ENCODE measurements at regions not wholly inside any gene's neighbourhood (a gene's known extent, or its start where the extent isn't known, plus 50 kb on each side); places are given as distances from the start of the nearest gene placed in this dataset.

DNA sequence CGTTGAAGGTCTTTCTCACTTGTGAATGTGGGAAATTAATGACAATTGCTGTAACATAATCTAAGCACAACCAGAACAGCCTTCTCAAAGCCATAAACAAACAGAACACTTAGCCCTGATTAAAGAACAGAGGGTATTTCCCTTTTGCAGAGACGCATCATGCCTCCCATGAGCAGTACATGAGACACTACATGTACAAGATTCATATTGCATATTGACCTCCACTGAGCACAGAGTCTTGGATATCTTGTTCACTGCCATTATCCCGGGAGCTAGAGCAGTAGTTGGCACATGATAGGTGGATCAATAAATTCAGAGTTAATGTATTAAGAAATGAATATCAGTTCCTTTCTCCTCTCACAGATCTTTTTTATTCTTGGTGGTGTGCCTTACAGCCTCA, 1194.3 kb upstream of the TENM4 start:
- Histone ChIP-seq H3K4me1 (no peaks in the 10 kb centered on the region), H3K4me2 (no peak overlapping the region), H3K27me3 (no peaks in the 10 kb centered on the region; a peak in 1 of 22 replicates), H4K20me1 (no peaks in the 10 kb centered on the region), H3K9me3 (replicated peaks in 1 of 11) (no peaks in the 10 kb centered on the region), H3K36me3 (no peaks in the 10 kb centered on the region), H3K27ac (no peak overlapping the region), H3K4me3 (no peak overlapping the region), H3K9ac (no peak overlapping the region)
- no peak for TF ChIP-seq Cebpa-rat (IDR thresholded peaks at IDR 0.05)

DNA sequence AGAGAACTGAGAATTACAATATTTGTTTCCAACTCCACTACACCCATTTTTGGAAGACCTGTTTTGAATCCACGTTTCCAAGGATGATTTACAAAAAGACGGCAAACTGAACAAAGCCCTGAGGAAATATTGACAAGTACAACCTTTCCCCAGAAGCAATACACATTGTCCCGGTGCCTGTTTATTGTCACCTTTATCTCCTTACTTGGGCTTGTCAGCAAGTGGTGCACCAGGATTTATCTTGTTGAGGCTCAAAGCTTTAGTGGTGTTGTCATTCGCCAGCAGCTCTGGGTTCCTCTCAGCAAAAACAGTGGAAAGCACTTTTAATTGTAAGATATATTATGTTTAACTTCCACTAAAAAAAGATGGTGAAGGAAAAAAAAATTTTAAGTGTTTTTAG, 1191.9 kb upstream of the TENM4 start:
- Histone ChIP-seq H4K20me1 (no peaks in the 10 kb centered on the region), H3K9me3 (replicated peaks in 1 of 11) (no peaks in the 10 kb centered on the region), H3K36me3 (no peaks in the 10 kb centered on the region), H3K27me3 (no peaks in the 10 kb centered on the region; a peak in 1 of 22 replicates), H3K4me2 (no peak overlapping the region), H3K4me3 (no peak overlapping the region), H3K4me1 (no peaks in the 10 kb centered on the region), H3K9ac (no peak overlapping the region), H3K27ac (no peak overlapping the region)
- no peak for TF ChIP-seq Cebpa-rat (IDR thresholded peaks at IDR 0.05)

DNA sequence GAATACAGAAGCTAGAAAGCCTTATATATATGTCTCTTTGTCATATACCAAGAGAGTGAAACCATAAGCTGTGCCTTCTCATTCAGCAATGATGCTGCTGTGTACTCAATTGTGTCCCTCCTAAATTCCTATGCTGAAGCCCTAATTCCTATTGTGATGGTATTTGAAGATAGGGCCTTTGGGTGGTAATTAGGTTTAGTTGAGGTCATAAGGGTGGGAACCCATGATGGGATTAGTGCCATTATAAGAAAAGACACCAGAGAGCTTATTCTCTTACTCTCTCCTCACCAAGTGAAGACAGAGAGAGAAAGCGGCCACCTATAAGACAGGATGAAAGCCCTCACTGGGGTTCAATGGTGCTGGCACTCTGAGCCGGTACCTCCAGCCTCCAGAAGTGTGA, 1191.3 kb upstream of the TENM4 start:
- Histone ChIP-seq H3K27me3 (no peaks in the 10 kb centered on the region; a peak in 1 of 22 replicates), H3K36me3 (no peaks in the 10 kb centered on the region), H3K4me1 (no peaks in the 10 kb centered on the region), H3K4me2 (no peak overlapping the region), H3K9me3 (replicated peaks in 1 of 11) (no peaks in the 10 kb centered on the region), H3K4me3 (no peak overlapping the region), H3K9ac (no peak overlapping the region), H4K20me1 (no peaks in the 10 kb centered on the region), H3K27ac (no peak overlapping the region)
- no peak for TF ChIP-seq Cebpa-rat (IDR thresholded peaks at IDR 0.05)

DNA sequence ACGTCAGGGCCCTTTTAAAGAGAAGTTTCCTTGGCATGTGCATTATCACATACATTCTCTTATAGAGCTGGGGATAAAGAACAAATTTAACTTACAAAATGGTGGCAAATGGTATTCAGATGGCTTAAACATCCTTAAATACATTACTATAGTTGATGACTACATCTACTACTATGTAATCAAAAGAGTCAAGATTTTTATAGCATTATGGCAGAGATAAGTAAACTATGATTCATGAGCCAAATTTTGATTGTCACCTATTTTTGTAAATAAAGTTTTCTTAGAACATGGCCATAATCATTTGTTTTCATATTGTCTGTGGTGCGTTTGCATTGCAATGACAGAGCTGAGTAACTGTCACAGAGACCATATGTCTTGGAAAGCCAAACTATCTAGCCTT, 1188.6 kb upstream of the TENM4 start:
- Histone ChIP-seq H4K20me1 (no peaks in the 10 kb centered on the region), H3K36me3 (no peaks in the 10 kb centered on the region), H3K9me3 (replicated peaks in 1 of 11) (no peaks in the 10 kb centered on the region), H3K27me3 (no peaks in the 10 kb centered on the region; a peak in 1 of 22 replicates), H3K4me2 (no peak overlapping the region), H3K27ac (no peak overlapping the region), H3K9ac (no peak overlapping the region), H3K4me3 (no peak overlapping the region), H3K4me1 (no peaks in the 10 kb centered on the region)
- no peak for TF ChIP-seq Cebpa-rat (IDR thresholded peaks at IDR 0.05)

DNA sequence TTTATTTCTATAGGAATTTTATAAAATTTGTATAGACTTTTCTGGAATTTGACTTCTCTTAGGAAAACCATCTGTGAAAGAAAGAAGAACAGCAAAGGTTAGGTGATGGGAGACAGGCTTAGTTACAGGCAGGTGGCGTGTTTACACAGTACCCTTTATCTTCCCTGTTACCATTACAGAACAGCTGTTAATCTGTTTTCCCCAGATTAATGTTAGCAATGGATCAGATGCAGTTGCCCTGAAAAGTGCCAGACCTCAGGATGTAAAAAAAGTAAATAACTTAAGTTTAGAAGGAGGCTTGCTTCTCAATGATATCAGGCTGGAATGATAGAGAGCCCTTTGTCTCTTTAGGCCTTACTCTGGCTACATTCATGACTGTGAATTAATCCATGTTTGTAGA, 1186.5 kb upstream of the TENM4 start:
- no peak for TF ChIP-seq Cebpa-rat (IDR thresholded peaks at IDR 0.05)
- Histone ChIP-seq H3K27ac (no peak overlapping the region), H3K27me3 (no peaks in the 10 kb centered on the region; a peak in 1 of 22 replicates), H3K4me3 (no peak overlapping the region), H3K36me3 (no peaks in the 10 kb centered on the region), H4K20me1 (no peaks in the 10 kb centered on the region), H3K9me3 (replicated peaks in 1 of 11) (no peaks in the 10 kb centered on the region), H3K4me2 (no peak overlapping the region), H3K4me1 (no peaks in the 10 kb centered on the region), H3K9ac (no peak overlapping the region)

DNA sequence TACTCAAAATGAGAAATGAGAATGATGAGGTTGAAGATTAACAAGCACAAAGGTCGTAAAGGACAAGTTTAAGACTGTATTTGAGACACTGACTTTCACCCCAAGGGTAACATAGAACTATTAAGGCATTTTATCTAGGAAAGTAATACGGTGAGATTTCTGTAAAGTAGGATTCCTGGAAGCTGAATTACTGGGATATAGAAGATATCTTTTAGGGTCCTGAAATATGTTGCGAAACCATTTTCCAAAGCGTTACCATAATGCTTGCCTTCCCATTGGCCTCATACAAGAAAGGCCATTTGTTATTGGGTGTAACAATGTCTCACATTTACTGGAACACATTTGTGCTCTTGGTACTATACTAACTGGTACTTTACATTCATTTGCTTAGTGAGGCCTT, 1185.9 kb upstream of the TENM4 start:
- Histone ChIP-seq H3K4me1 (no peaks in the 10 kb centered on the region), H3K4me2 (no peak overlapping the region), H3K9ac (no peak overlapping the region), H3K27me3 (no peaks in the 10 kb centered on the region; a peak in 1 of 22 replicates), H3K9me3 (replicated peaks in 1 of 11) (no peaks in the 10 kb centered on the region), H3K4me3 (no peak overlapping the region), H3K36me3 (no peaks in the 10 kb centered on the region), H4K20me1 (no peaks in the 10 kb centered on the region), H3K27ac (no peak overlapping the region)
- peak in 1 of 11 experiments; percentile 21; a peak in 3 of 22 replicates for TF ChIP-seq Cebpa-rat (IDR thresholded peaks at IDR 0.05)

DNA sequence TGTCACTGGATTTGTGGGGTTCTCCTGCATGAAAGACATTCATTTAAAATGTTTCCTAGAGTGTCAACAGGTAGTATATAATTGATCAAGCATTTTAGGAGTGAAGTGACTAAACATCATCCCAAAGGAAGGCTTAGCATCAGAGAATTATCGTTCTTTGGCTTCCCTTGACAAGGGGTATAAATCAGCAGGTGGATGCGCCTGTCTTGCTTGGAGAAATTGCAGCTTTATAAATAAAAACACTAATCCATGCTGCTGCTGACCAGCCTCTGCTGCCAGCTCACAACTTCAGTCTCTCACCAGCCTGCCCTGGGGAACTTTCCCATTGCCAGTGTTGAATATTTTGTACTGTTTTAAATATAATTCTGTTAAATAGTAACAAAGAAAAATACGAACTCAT, 1184.7 kb upstream of the TENM4 start:
- Histone ChIP-seq H3K27ac (no peak overlapping the region), H3K27me3 (no peaks in the 10 kb centered on the region; a peak in 1 of 22 replicates), H3K36me3 (no peaks in the 10 kb centered on the region), H3K4me1 (no peaks in the 10 kb centered on the region), H4K20me1 (no peaks in the 10 kb centered on the region), H3K9me3 (replicated peaks in 1 of 11) (no peaks in the 10 kb centered on the region), H3K4me3 (no peak overlapping the region), H3K9ac (no peak overlapping the region), H3K4me2 (no peak overlapping the region)
- TF ChIP-seq Cebpa-rat (IDR thresholded peaks at IDR 0.05), result no peak

DNA sequence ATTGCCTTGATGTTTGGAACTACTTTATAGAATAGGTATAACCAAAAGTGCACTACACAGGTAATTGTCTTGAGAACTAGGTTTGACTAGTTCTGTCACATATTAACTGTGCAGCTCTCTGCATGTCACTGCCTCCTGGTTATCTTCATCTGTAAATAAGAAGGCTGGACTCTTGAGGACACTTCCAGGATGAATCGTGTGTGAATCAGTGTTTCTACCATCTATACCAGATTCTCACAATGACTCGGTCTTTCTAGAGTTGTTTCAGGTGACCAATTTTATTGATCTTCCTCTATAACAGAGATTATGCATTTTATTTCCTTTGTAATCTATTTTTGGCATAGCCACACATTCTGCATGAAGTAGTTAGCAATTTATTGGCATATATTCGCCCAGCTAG, 1181.0 kb upstream of the TENM4 start:
- no peak for TF ChIP-seq Cebpa-rat (IDR thresholded peaks at IDR 0.05)
- no peaks in the 10 kb centered on the region for H3K36me3 ChIP-seq
- H3K4me3 ChIP-seq, result no peak overlapping the region
- H3K9ac ChIP-seq, result no peak overlapping the region
- no peaks in the 10 kb centered on the region for H3K4me1 ChIP-seq
- H3K27me3 ChIP-seq, result no peaks in the 10 kb centered on the region
- no peak overlapping the region for H3K27ac ChIP-seq
- no peak overlapping the region for H3K4me2 ChIP-seq
- no peaks in the 10 kb centered on the region for H3K9me3 ChIP-seq (replicated peaks in 1 of 11)
- H4K20me1 ChIP-seq, result no peaks in the 10 kb centered on the region

DNA sequence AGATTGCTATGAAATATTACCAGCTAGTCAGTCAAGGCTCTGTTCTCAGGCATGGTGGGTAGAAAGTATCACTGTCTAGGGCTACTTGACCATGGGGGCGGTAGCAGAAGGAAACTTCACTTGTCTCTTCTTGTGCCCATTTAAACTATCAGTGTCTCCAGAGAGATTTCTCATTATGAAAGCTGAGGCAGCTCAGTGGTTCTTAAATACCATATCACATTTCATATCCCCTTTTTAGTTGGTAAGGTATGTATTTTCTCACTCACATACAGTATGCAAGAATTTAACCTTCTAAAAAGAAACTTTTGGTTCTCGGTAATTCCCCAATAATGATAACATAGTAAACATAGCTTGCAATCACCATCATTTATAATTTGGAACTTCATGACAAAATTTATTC, 1180.0 kb upstream of the TENM4 start:
- Histone ChIP-seq H3K9me3 (replicated peaks in 1 of 11) (no peaks in the 10 kb centered on the region), H4K20me1 (no peaks in the 10 kb centered on the region), H3K4me1 (no peaks in the 10 kb centered on the region), H3K27ac (no peak overlapping the region), H3K9ac (no peak overlapping the region), H3K4me2 (no peak overlapping the region), H3K4me3 (no peak overlapping the region), H3K27me3 (no peaks in the 10 kb centered on the region), H3K36me3 (no peaks in the 10 kb centered on the region)
- TF ChIP-seq Cebpa-rat (IDR thresholded peaks at IDR 0.05), result no peak

DNA sequence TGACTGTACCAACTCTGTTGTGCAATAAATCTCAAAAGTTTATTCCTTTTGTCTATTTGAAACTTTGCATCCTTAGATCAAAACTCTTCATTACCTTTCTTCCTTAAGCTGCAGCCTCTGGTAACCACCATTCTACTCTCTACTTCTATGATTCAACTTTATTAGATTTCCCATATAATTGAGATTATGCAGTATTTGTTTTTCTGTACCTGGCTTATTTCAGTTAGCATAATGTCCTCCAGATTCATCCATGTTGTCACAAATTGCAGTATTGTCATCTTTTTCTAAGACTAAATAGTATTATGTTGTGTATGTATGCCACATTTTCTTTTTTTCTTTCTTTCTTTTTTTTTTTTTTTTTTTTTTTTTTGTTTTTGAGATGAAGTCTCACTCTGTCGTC, 1176.3 kb upstream of the TENM4 start:
- Histone ChIP-seq H3K4me1 (no peaks in the 10 kb centered on the region), H3K9ac (no peak overlapping the region), H3K4me3 (no peak overlapping the region), H3K27ac (no peak overlapping the region), H3K4me2 (no peak overlapping the region), H3K9me3 (replicated peaks in 1 of 11) (no peaks in the 10 kb centered on the region), H4K20me1 (no peaks in the 10 kb centered on the region), H3K36me3 (no peaks in the 10 kb centered on the region), H3K27me3 (no peaks in the 10 kb centered on the region)
- TF ChIP-seq Cebpa-rat (IDR thresholded peaks at IDR 0.05), result no peak

Data from BLaER1 treated with 17β-estradiol and CSF1 and Interleukin-3, amounts not matched to agents 10 nM and 100 nM (cell line).